ENCODE measurements at regions not wholly inside any gene's neighbourhood (a gene's known extent, or its start where the extent isn't known, plus 50 kb on each side); places are given as distances from the start of the nearest gene placed in this dataset.
"Not testable (repeated sequence)": the region's sequence is repeated elsewhere in the genome, so short reads cannot be mapped to it uniquely, and the experiment has no call there.

DNA sequence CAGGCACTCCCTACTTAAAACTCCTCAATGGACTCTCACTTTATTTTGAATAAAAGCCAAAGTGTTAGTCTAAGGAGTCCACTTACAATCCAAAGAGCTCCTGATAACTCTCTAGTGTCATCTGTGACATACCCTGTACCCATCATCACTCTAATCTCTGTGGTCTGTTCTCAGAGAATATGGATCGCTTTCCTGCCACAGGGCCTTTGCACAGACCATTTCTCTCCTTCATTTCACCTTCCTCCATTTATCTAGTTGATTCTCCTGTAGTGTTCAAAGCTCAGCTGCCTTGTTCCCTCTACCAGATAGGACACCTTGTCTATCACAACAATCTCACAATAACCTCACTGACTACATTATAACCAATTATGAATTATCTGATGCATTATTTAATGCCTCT lies 185.4 kb upstream of the KBTBD8 start:
- DNase-seq, result no peak

DNA sequence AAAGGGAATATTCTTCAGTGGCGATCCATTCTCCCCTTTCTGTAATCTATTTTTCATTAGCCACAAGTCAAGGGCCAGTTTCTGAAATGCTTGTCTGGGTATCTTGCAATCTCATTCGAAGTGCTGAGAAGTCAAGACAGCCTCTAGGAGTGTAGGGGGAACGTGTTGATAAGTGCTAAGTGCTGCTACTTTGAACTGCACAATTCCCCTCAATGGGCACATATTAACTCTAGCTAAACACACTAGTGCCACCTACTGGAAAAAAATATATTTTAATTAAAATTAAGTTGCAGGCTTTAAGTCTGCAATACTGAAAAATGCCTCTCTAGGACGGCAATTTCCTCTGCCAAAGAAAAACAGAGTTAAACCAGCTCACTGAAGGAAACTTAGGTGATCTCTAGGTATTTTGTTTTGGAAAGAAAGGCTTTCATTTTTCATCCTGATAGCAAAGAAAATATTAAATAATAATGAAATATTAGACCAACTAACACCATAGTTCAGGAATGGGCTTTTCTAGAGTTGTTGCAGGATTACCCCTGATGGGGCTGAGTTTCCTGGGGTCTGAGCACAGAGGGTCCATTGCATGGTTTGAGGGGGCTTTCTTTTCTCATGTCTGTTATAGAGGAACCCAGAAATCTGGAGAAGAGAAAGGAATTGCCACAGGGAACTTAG lies 181.9 kb upstream of the KBTBD8 start:
- DNase-seq, result peak; percentile 37

DNA sequence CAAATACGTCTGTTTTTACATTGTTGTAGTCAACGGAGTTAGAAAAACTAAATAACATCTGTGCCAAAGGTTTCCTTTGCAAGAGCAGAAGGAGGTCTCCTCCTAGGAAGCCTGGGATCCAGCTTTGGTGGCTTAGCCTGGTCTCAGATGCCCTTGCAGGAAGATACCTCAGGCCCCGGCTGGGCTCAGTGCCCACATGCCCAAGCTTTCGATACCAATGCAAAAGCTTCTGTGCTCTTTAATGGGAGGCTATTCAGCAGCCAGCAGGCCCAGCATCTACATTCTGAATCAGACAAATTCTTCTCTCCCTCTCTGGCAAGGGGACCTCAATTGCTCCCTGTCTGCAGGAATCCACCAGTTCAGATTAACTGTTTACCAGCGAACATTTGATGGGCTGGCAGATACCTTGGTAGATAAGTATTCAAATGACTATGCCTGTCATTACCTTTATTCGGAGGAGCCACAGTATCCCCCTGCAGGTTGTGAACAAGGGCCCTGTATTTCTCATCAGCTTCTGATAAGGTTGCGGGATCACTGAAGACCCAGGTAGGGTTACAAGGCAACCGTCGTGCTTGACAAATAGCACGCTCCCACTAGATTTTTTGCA lies 180.1 kb upstream of the KBTBD8 start:
- DNase-seq, result no peak

GRCh38 chr3:66819993-66820501 lies 178.1 kb upstream of the KBTBD8 start:
- no peak for DNase-seq

GRCh38 chr3:66822186-66823008 lies 175.7 kb upstream of the KBTBD8 start:
- no peak for DNase-seq

DNA sequence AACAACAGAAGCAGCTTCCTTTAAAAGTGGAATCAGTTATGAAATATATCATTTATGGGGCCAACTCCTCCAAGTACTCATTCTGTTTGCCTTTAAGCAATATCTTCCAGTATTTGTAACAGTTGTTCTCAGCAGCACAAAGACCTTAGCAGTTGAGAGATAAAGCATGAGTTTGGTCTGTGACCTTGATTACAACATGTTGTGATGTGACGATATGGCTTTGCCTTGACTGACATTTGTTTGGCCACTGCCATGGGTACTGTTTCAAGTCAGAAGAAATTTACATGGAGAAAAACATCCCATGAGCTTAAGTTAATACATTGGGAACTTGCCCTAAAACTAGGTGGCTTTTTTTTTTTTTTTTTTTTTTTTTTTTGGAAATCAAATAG lies 175.1 kb upstream of the KBTBD8 start:
- no peak for DNase-seq

GRCh38 chr3:66823532-66823931 lies 174.6 kb upstream of the KBTBD8 start:
- DNase-seq, result no peak

GRCh38 chr3:66825375-66825774 lies 172.7 kb upstream of the KBTBD8 start:
- DNase-seq, result no peak

- no peak for DNase-seq
These were observed 170.4 kb upstream of the KBTBD8 start for GRCh38 chr3:66827726-66828125.

DNA sequence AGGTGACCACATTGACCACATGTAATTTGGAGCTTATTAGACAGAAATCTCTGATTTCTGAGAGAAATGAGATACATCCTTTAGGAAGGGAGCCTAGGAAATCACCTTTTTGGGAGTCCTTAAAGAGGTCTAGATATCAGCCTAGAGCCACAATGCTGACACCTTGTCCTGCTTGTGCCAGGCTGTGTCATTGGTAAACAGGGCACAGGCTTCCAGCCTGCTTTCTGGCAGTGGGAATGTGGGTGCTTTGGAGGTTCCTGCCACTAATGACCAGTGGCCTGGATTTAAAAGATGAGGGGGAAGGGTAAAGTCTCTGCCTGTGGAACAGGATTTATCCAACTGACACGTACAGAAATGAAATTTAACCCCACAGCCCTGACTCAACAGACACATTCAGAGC lies 169.8 kb upstream of the KBTBD8 start:
- no peak for DNase-seq

GRCh38 chr3:66830301-66830700 lies 167.8 kb upstream of the KBTBD8 start:
- DNase-seq, result no peak

DNA sequence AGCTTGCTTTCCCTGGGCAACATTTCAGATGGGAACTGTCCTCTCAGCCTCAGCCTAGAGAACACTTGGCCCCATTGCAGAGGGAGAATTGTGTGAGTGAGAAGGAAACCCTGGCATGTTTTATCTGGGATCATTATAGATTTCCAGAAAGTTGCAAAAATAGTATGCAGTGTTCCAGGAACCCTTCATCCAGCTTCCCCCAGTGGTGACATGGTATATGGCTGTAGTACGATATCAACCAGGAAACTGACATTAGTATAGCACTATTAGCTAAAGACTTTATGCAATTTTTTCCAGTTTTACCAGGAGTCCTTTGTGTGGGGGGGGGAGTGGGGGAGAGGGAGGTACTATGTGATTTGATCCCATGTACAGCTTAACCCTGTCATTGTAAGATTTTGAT lies 166.2 kb upstream of the KBTBD8 start:
- no peak for DNase-seq

DNA sequence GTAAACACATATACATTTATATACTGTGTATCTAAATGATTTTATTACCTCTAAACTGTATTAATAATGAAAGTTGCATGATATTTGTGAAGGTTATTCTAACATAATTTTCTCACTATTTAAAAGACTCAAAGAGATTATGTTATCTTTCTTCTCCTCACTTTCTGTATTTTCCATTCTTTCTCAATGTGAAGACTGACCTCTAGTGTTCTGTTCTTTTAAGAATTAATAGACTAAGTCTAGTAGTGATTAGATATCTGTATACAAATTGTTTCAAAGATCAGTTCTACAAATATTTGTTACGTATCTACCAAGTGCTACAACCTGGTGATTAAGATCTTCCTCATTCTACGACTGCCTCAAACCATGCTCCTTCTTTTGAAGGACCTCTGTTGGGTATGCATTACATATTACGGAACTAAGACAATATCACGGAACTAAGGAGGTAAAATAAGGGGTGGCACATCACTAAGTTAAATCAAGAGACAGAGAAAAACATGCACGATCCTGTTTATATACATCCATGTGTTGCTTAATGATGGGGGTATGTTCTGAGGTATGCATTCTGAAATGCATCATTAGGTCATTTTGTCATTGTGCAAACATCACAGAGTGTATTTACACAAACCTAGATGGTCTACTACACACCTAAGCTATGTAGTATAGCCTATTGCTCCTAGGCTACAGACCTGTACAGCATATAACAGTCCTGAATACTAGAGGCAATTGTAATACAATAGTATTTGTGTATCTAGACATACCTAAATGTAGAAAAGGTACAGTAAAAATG lies 161.5 kb upstream of the KBTBD8 start:
- DNase-seq, result no peak

GRCh38 chr3:66838704-66839103 lies 159.4 kb upstream of the KBTBD8 start:
- no peak for DNase-seq

- DNase-seq, result no peak
These were observed 158.6 kb upstream of the KBTBD8 start for GRCh38 chr3:66839508-66839907.

DNA sequence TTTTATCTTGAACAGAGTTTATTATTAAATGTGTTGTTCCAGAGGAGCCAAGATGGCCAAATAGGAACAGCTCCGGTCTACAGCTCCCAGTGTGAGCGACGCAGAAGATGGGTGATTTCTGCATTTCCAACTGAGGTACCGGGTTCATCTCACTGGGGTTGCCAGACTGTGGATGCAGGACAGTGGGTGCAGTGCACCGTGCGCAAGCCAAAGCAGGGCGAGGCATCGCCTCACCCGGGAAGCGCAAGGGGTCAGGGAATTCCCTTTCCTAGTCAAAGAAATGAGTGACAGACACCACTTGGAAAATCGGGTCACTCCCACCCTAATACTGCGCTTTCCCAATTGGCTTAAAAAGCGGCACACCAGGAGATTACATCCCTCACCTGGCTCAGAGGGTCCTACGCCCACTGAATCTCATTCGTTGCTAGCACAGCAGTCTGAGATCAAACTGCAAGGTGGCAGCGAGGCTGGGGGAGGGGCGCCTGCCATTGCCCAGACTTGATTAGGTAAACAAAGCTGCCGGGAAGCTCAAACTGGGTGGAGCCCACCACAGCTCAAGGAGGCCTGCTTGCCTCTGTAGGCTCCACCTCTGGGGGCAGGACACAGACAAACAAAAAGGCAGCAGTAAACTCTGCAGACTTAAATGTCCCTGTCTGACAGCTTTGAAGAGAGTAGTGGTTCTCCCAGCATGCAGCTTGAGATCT lies 155.2 kb upstream of the KBTBD8 start:
- DNase-seq, result not testable (repeated sequence)

GRCh38 chr3:66851894-66852613 lies 146.1 kb upstream of the KBTBD8 start:
- no peak for DNase-seq

GRCh38 chr3:66854601-66855151 lies 143.4 kb upstream of the KBTBD8 start:
- no peak for DNase-seq

DNA sequence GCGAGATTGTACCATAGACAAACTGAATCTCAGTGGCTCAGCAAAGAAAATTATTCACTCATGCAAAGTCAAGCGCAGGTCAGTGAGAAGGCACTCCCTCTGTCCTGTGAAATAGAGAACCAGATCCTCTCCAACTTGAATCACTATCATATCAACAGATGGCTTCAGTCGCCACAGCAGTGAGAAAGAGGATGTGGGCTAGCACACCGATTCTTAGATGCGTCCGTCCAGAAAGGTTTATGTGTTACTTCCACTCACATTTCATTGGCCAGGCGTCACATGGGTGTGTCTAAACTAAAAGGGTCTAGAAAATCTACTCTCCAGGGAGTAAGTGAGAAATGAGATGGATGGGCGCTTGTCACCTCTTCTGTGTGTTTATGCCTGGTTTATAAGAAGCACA lies 141.6 kb upstream of the KBTBD8 start:
- no peak for DNase-seq

GRCh38 chr3:66858656-66859381 lies 139.3 kb upstream of the KBTBD8 start:
- no peak for DNase-seq

DNA sequence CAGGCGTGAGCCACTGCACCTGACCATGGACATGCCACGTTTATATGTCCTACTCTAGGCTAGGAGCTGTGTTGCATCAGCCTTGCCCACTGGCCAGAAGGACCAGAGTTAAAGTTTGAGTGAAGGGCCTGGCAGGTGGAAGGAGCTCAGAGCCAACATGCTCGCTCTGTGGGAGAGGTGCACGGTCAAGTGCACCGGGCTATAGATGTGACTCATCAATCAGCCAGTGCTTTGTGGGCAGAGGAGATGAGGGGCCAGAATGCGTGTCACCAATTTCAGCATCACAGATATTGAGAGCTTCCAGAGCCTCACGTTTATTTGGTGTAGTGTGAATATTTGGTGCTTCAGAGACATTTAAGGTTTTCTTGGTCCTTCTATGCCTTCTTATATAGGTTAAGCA lies 137.3 kb upstream of the KBTBD8 start:
- DNase-seq, result no peak

Data from NCI-H2227 treated with DMSO at 0.1 percent for 48 hours (cell line).